ENCODE measurements at regions not wholly inside any gene's neighbourhood (a gene's known extent, or its start where the extent isn't known, plus 50 kb on each side); places are given as distances from the start of the nearest gene placed in this dataset.

DNA sequence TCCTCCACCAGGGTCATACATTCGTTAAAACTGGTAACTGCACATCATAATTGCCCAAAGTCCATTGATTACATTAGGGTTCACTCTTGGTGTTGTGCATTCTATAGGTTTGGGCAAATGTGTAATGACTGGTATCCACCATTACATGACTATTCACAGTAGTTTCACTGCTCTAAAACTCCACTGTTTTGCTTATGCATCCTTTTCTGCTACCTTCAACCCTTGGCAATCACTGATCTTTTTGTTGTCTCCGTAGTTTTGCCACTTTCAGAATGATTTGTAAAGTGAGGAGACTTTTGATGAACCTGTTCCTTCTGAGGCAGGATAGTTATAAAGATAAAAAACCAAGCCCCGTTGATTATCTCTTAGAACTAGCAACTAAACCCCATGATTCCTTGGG, 187.3 kb upstream of the MCHR2 start:
- no peak for DNase-seq

- DNase-seq: no peak
Measured at GRCh38 chr6:100179576-100179975, 185.6 kb upstream of the MCHR2 start.

- no peak for DNase-seq
Measured at GRCh38 chr6:100177956-100178355, 183.9 kb upstream of the MCHR2 start.

GRCh38 chr6:100176951-100177710, 183.1 kb upstream of the MCHR2 start:
- DNase-seq: no peak

DNA sequence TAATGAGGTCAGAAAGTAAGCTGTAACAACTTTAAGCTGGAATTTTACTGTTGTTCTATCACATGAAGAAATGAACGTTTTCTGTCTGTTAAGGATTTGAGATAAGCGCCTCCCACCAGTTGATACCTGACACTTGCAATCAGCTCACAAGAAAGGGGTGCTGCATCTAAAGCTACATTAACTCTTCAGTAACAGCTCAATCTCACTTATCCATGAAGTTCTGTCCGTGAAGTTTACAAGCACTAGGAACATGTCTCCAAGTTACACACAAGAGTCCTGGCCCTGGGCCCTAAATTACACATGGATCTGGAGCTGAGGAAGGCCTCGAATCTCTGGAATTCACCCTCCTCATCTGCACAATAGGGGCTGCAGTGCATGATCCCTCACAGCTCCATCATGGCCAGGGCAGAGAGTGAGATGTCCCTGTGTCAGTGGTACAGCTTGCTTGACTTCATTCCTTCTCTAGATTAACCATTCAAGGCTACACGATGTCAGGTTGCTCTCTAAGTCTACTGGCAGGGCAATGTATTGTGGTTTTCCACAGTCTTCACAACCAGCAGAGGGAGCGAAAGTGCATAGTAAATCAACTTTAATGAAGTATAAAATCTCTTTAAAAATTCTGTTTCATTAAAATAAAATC, 182.4 kb upstream of the MCHR2 start:
- peak in 1 of 2 donors; percentile 15 for DNase-seq

DNA sequence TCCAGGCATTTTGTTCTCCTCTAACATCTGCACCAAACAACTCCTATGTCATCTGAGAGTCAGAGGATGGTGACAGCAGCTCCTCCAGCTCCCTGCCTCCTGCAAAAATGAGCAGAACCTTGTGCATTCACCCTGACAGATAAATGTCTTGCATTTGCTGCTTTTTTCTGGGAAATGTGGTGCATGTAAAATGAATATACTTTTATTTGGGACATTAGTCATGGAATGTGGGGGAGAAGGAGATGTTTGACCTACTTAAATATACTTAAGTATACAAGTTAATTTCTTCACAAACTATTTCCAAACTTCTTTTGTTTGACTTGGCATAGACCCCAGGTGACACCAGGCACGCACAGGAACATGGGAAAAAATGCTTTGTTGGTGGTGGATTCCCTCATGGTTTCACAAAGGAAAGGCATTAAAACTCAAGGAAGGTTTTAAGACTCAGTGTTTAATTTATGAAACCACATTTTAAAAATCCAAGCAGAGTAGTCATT, 181.8 kb upstream of the MCHR2 start:
- peak; percentile 23 to 28 for DNase-seq

DNA sequence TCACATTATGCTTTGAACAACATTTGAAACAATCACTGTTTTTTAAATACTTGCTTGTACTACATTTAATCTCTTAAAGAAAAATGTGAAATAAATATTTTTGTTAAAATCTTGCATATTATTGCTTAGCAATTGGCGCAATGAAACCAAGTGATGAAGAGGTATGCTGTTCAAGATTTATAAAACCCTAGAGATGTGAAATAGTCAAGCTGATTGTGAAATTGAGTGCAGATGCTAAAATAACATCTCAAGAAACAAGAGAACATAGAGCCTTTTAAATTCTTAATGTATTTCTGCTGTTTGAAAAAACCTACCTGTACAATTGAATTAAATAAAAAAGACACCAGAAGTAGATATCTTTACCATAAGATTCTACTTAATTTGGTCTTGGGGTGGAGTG, 179.2 kb upstream of the MCHR2 start:
- no peak for DNase-seq

GRCh38 chr6:100172322-100172713, 178.3 kb upstream of the MCHR2 start:
- DNase-seq: no peak

DNA sequence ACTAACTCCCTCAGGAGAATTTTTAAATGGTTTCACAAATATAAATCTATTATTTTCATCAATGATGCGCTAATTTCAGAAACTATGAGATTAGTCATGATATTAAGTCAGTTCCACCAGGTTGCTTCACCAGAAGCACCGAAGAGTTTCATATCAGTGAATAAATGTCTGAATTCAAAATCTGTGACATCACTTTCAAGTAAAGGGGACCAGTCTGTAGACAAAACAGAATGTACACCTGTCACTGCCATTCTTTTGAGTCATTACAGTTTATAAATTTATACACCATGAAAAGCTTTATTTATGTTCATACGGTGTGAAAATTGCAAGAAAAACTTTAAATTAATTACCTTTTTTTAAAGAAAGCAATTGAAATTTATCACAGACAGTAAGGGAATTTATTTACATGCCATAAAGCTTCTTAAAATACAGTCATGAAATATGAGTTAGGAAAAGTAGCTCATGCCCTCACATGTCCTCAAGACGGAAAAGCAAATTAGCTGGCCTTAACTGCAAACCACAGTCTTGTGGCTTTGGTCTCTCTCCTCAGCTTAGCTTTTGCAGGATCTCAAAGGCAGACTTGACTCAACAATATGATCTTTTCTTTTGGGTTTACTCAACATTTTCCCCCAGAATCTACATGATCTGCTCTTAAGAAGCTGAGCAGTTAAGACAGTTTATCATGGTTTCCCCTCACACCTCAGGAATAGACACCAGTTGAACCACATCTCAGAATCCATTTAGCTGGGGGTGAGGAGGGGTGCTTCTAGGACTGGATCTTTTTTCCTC, 177.7 kb upstream of the MCHR2 start:
- no peak for DNase-seq

- no peak for DNase-seq
Measured at GRCh38 chr6:100168148-100168547, 174.1 kb upstream of the MCHR2 start.

GRCh38 chr6:100167585-100167984, 173.6 kb upstream of the MCHR2 start:
- DNase-seq: no peak

- DNase-seq: no peak
Measured at GRCh38 chr6:100166956-100167355, 172.9 kb upstream of the MCHR2 start.

DNA sequence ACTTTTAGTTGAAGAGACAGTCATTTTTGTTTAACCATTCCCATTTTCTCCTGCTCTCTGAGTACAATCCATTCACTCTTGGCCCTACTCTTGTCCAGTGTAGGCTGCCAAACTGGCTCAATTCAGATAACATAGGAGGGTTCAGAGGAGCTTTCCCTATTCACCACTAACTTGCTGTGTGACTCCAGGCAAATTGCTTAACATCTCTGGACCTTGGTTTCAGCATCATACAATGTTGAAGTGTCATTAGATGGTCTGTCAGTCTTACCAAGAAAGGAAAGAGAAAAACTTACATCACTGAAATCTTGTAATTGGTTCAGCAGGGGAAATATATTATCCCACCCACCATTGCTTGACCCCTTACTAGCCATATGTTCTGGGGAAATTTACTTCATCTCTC, 171.4 kb upstream of the MCHR2 start:
- no peak for DNase-seq

GRCh38 chr6:100163035-100163434, 169.0 kb upstream of the MCHR2 start:
- no peak for DNase-seq

DNA sequence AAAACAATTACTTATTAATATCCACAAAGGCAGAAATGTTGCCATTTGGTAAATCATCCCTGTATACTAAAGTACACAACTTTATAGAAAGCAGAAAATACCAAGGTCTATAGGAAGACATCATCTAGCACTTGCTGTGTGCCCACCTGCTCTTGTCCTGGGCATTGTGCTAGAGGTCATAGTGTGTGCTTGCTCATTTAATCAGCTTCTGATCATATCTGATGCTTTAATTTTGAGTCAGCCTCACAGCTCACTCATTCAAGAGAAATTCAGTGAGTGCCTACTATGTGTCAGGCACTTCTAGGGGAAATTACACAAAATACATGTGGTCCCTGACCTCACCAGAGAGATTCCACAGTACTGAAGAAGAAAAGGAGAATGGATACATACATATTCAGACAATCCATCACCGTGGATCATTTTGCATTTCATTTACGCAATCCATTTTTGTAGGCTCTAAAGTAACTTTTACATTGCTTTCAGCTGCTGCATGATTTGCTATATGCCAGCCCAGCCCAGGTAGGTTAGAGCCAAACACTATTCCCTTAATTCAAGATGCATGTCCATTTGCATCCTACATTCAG, 167.9 kb upstream of the MCHR2 start:
- no peak for DNase-seq

DNA sequence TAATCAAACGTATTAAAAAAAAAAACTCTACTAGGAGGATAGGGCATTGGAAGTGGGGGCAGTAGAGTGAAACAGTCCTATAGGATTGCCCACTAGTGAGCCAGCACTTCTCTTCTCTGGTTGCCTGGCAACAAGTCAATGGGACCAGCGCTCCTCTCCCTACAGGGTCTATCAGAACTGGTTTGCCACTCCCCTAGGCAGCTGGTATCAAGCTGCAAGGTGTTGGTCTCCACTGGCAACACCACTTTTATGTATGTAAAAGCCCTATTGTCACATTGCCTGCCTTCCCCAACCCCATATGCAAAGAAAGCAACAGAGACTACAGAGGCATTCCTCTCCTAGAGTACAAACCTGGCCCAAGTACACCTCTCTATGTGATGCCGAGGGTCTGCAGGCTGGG, 166.9 kb upstream of the MCHR2 start:
- DNase-seq: no peak

DNA sequence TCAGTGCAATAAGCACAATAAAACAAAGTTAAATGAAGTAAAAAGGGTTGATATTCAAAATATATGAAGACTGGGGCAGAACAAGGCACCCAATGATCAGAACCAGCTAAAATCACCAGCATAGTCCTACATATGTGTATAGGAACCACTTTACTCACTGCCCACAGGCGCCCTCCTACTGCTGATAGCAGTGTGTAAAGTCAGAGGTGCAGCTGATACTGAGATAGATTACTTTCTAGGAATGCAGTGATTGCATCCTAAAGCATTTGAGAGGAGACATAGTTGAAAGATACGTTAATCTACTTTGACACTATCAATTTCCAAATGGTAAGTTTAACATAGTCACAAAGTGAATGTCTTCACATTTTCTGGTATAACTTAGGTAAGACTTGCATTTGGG, 161.1 kb upstream of the MCHR2 start:
- no peak for DNase-seq

DNA sequence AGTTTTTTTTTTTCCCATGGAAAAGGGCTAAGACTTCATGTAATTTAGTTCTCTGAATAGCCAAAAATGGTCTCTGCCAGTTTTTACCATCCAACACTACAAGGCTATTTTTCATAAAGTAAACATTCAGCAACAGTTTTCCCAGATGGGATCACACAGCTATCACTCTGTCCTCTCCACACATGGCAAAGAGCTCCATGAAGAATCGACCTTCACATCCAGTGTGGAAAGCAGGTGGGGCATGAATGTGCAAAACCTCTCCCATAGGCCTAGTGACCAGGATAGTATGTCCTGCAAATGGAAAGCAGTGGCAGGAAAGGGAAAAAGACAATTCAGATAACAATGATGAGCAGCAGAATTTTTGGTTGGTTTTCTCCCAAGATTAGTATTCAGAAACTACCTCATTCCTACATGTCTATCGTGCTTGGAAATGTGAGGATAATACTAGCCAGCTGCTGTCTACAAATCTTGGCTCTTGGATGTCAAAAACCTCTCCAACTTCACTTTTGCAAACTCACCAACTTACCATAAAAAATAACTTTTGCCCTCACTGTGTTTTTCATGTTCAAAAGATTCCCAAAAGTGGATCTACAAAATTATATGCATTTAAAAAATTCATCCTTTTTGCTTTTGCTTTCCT, 159.7 kb upstream of the MCHR2 start:
- DNase-seq: peak in 1 of 2 donors; percentile 23

- DNase-seq: no peak
Measured at GRCh38 chr6:100152201-100152600, 158.2 kb upstream of the MCHR2 start.

DNA sequence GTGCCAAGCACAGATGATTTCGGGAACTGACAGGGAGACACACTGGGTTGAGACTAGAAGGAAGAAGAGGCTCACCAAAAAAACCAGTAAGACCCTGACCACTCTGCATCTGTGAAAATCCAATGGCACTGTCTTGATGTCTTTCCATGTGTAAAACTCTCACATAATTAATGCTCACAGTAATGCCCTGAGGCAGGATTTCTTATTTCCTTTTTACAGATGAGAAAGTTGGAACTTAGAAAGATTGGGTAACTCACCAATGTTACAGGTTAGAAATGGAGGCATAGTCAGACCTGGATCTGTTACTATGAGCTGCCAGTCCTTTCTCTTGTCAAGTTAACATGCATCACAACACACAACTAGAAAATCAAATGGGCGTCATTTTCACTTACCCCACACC, 151.0 kb upstream of the MCHR2 start:
- no peak for DNase-seq

GRCh38 chr6:100138346-100139022, 144.5 kb upstream of the MCHR2 start:
- DNase-seq: no peak
